Mesodermal cell (in vitro differentiated cells): ENCODE measurements at regions not wholly inside any gene's neighbourhood (a gene's known extent, or its start where the extent isn't known, plus 50 kb on each side); places are given as distances from the start of the nearest gene placed in this dataset.
"Not testable (repeated sequence)": the region's sequence is repeated elsewhere in the genome, so short reads cannot be mapped to it uniquely, and the experiment has no call there.

ENCODE experiments used
- H3K27ac ChIP-seq: 2 replicates; pipeline ENCODE4 v1.7.0; 2013; ENCODE audit warnings: mild to moderate bottlenecking, low read depth, low read length, moderate library complexity; ENCODE audit not compliant: severe bottlenecking
- H3K36me3 ChIP-seq: 2 replicates; pipeline ENCODE4 v1.7.1; 2013; ENCODE audit warnings: mild to moderate bottlenecking, low read length, moderate library complexity; ENCODE audit not compliant: control insufficient read depth, insufficient read depth
- H3K4me1 ChIP-seq: one replicate; pipeline ENCODE4 v1.7.1; 2013; ENCODE audit warnings: mild to moderate bottlenecking, low read length; ENCODE audit not compliant: insufficient read depth, control insufficient read depth, poor library complexity, severe bottlenecking
- H3K4me3 ChIP-seq: 2 replicates; pipeline ENCODE4 v1.7.0; 2013; ENCODE audit warnings: low read length, control low read depth, mild to moderate bottlenecking; ENCODE audit not compliant: insufficient read depth, poor library complexity, severe bottlenecking; ENCODE audit errors: extremely low read depth
- H3K9me3 ChIP-seq: 2 replicates; pipeline ENCODE4 v1.7.1; 2013; ENCODE audit warnings: mild to moderate bottlenecking, low read length, moderate library complexity; ENCODE audit not compliant: control insufficient read depth
- WGBS, 2 experiments: methylation state at CpG; one replicate each; pipeline ENCODE4 v1.1.5; 2013; ENCODE audit warnings: missing lambda C conversion rate in 2 of 2; ENCODE audit not compliant: insufficient coverage in 2 of 2; 5-methylcytosine and 5-hydroxymethylcytosine counted together

- Histone ChIP-seq H3K27ac (no peak overlapping the region), H3K9me3 (no peaks in the 10 kb centered on the region), H3K36me3 (no peaks in the 10 kb centered on the region), H3K4me1 (peaks cover 5% of the 10 kb centered on the region), H3K4me3 (no peak overlapping the region)
- 57 to 88% methylated on average over 1 of the region's 2 CpGs for WGBS, 2 experiments
These were observed 159.0 kb upstream of the E2F7 start for GRCh38 chr12:77224346-77224745.

- Histone ChIP-seq H3K4me3 (no peak overlapping the region), H3K4me1 (peaks cover 5% of the 10 kb centered on the region), H3K27ac (no peak overlapping the region), H3K9me3 (no peaks in the 10 kb centered on the region), H3K36me3 (no peaks in the 10 kb centered on the region)
- WGBS, 2 experiments = 88 to 100% methylated on average over 2 of the region's 2 CpGs
These were observed 157.0 kb upstream of the E2F7 start for GRCh38 chr12:77222336-77222735.

- H3K4me1 ChIP-seq = no peaks in the 10 kb centered on the region
- no peak overlapping the region for H3K4me3 ChIP-seq
- no peak overlapping the region for H3K27ac ChIP-seq
- no peaks in the 10 kb centered on the region for H3K9me3 ChIP-seq
- no peaks in the 10 kb centered on the region for H3K36me3 ChIP-seq
- no CpG with 5 or more reads among the region's 1 CpG for WGBS, 2 experiments
These were observed 155.2 kb upstream of the E2F7 start for GRCh38 chr12:77220586-77220985.

- Histone ChIP-seq H3K4me3 (no peak overlapping the region), H3K36me3 (no peaks in the 10 kb centered on the region), H3K4me1 (no peaks in the 10 kb centered on the region), H3K27ac (no peak overlapping the region), H3K9me3 (no peaks in the 10 kb centered on the region)
- 86 to 90% methylated on average over 5 to 6 of the region's 7 CpGs for WGBS, 2 experiments
These were observed 152.9 kb upstream of the E2F7 start for GRCh38 chr12:77218278-77218677.

GRCh38 chr12:77216136-77216535, 150.8 kb upstream of the E2F7 start:
- 67 to 78% methylated on average over 2 of the region's 2 CpGs for WGBS, 2 experiments
- H3K9me3 ChIP-seq, H3K27ac ChIP-seq, H3K36me3 ChIP-seq, H3K4me1 ChIP-seq, H3K4me3 ChIP-seq: not testable (repeated sequence)

- Histone ChIP-seq H3K36me3 (no peaks in the 10 kb centered on the region), H3K27ac (no peak overlapping the region), H3K4me3 (no peak overlapping the region), H3K4me1 (no peaks in the 10 kb centered on the region), H3K9me3 (no peaks in the 10 kb centered on the region)
- WGBS, 2 experiments = no CpG with 5 or more reads among the region's 1 CpG
These were observed 148.8 kb upstream of the E2F7 start for GRCh38 chr12:77214136-77214535.

GRCh38 chr12:77213319-77213718, 147.9 kb upstream of the E2F7 start:
- WGBS, 2 experiments = 70 to 100% methylated on average over 1 to 3 of the region's 5 CpGs

GRCh38 chr12:77210724-77211123, 145.4 kb upstream of the E2F7 start:
- no peaks in the 10 kb centered on the region for H3K4me1 ChIP-seq
- 80% methylated on average over 1 of the region's 1 CpG; no CpG with 5 or more reads in 1 of the 2 experiments for WGBS, 2 experiments
- no peaks in the 10 kb centered on the region for H3K36me3 ChIP-seq
- no peak overlapping the region for H3K27ac ChIP-seq
- H3K4me3 ChIP-seq = no peak overlapping the region
- no peaks in the 10 kb centered on the region for H3K9me3 ChIP-seq

More at GRCh38 chr12:77213319-77213718, 147.9 kb upstream of the E2F7 start:
- Histone ChIP-seq H3K4me3 (no peak overlapping the region), H3K36me3 (no peaks in the 10 kb centered on the region), H3K4me1 (no peaks in the 10 kb centered on the region), H3K27ac (no peak overlapping the region), H3K9me3 (no peaks in the 10 kb centered on the region)

- Histone ChIP-seq H3K27ac (no peak overlapping the region), H3K4me3 (no peak overlapping the region), H3K9me3 (no peaks in the 10 kb centered on the region), H3K4me1 (no peaks in the 10 kb centered on the region), H3K36me3 (no peaks in the 10 kb centered on the region)
- WGBS, 2 experiments = no CpG with 5 or more reads among the region's 3 CpGs
These were observed 138.7 kb upstream of the E2F7 start for GRCh38 chr12:77204083-77204482.

GRCh38 chr12:77202457-77203060, 137.2 kb upstream of the E2F7 start:
- H3K36me3 ChIP-seq = no peaks in the 10 kb centered on the region
- H3K9me3 ChIP-seq = no peaks in the 10 kb centered on the region
- no peaks in the 10 kb centered on the region for H3K4me1 ChIP-seq
- WGBS, 2 experiments = 89% methylated on average over 1 of the region's 2 CpGs
- H3K4me3 ChIP-seq = no peak overlapping the region
- H3K27ac ChIP-seq = no peak overlapping the region

- Histone ChIP-seq H3K27ac (no peak overlapping the region), H3K4me1 (no peaks in the 10 kb centered on the region), H3K36me3 (no peaks in the 10 kb centered on the region), H3K4me3 (no peak overlapping the region), H3K9me3 (no peaks in the 10 kb centered on the region)
- WGBS, 2 experiments = 95% methylated on average over 2 of the region's 3 CpGs; no CpG with 5 or more reads in 1 of the 2 experiments
These were observed 124.6 kb upstream of the E2F7 start for GRCh38 chr12:77189901-77190416.
